Endothelial cell (in vitro differentiated cells): ENCODE measurements at regions not wholly inside any gene's neighbourhood (a gene's known extent, or its start where the extent isn't known, plus 50 kb on each side); places are given as distances from the start of the nearest gene placed in this dataset.

Experiments used
- DNase-seq: peaks from one replicate; pipeline ENCODE4 v3.0.0; 2021; ENCODE audit warnings: low spot score
- H3K27ac Mint-ChIP-seq: one replicate; pipeline ENCODE4 v1.8.0; 2021; ENCODE audit warnings: mixed read lengths, inconsistent platforms; ENCODE audit not compliant: unreplicated experiment
- H3K27me3 Mint-ChIP-seq: one replicate; pipeline ENCODE4 v1.8.0; 2021; ENCODE audit warnings: mild to moderate bottlenecking, moderate library complexity, mixed read lengths, inconsistent platforms; ENCODE audit not compliant: unreplicated experiment
- H3K36me3 Mint-ChIP-seq: one replicate; pipeline ENCODE4 v1.8.0; 2021; ENCODE audit warnings: mild to moderate bottlenecking, low read depth, mixed read lengths, inconsistent platforms; ENCODE audit not compliant: unreplicated experiment
- H3K4me1 Mint-ChIP-seq: one replicate; pipeline ENCODE4 v1.8.0; 2021; ENCODE audit warnings: mild to moderate bottlenecking, mixed read lengths, inconsistent platforms; ENCODE audit not compliant: unreplicated experiment
- H3K4me3 Mint-ChIP-seq: one replicate; pipeline ENCODE4 v1.8.0; 2021; ENCODE audit warnings: mild to moderate bottlenecking, mixed read lengths, inconsistent platforms; ENCODE audit not compliant: unreplicated experiment
- H3K9me3 Mint-ChIP-seq: one replicate; pipeline ENCODE4 v1.8.0; 2021; ENCODE audit warnings: mixed read lengths, inconsistent platforms; ENCODE audit not compliant: unreplicated experiment
- CTCF ChIP-seq: fragments of 200-600 bp; sonication (generic); IDR thresholded peaks from one replicate; pipeline ENCODE4 v1.5.0; 2021; ENCODE audit warnings: antibody characterized with exemption; ENCODE audit not compliant: unreplicated experiment

- no peaks in the 10 kb centered on the region for H3K9me3 Mint-ChIP-seq
- H3K27me3 Mint-ChIP-seq = no peaks in the 10 kb centered on the region
- no peak overlapping the region for H3K4me3 Mint-ChIP-seq
- no peaks in the 10 kb centered on the region for H3K36me3 Mint-ChIP-seq
- peak; percentile 29 for TF ChIP-seq CTCF
- H3K27ac Mint-ChIP-seq = no peak overlapping the region
- peak; percentile 47 for DNase-seq
- H3K4me1 Mint-ChIP-seq = peaks cover 12% of the 10 kb centered on the region
These were observed 1099.5 kb downstream of the PLA2G4A start for GRCh38 chr1:187928288-187928687.

- TF ChIP-seq CTCF = no peak
- no peaks in the 10 kb centered on the region for H3K36me3 Mint-ChIP-seq
- peak overlapping the region; percentile 19 for H3K27ac Mint-ChIP-seq
- H3K27me3 Mint-ChIP-seq = no peaks in the 10 kb centered on the region
- H3K4me3 Mint-ChIP-seq = no peak overlapping the region
- no peak for DNase-seq
- peaks cover 12% of the 10 kb centered on the region for H3K4me1 Mint-ChIP-seq
- no peaks in the 10 kb centered on the region for H3K9me3 Mint-ChIP-seq
These were observed 1099.9 kb downstream of the PLA2G4A start for GRCh38 chr1:187928696-187929095.

GRCh38 chr1:187931776-187932175, 1103.0 kb downstream of the PLA2G4A start:
- Mint-ChIP-seq H3K27me3 (no peaks in the 10 kb centered on the region), H3K4me3 (no peak overlapping the region), H3K4me1 (peaks cover 12% of the 10 kb centered on the region), H3K27ac (no peak overlapping the region), H3K9me3 (no peaks in the 10 kb centered on the region), H3K36me3 (no peaks in the 10 kb centered on the region)
- TF ChIP-seq CTCF = no peak
- no peak for DNase-seq

DNA sequence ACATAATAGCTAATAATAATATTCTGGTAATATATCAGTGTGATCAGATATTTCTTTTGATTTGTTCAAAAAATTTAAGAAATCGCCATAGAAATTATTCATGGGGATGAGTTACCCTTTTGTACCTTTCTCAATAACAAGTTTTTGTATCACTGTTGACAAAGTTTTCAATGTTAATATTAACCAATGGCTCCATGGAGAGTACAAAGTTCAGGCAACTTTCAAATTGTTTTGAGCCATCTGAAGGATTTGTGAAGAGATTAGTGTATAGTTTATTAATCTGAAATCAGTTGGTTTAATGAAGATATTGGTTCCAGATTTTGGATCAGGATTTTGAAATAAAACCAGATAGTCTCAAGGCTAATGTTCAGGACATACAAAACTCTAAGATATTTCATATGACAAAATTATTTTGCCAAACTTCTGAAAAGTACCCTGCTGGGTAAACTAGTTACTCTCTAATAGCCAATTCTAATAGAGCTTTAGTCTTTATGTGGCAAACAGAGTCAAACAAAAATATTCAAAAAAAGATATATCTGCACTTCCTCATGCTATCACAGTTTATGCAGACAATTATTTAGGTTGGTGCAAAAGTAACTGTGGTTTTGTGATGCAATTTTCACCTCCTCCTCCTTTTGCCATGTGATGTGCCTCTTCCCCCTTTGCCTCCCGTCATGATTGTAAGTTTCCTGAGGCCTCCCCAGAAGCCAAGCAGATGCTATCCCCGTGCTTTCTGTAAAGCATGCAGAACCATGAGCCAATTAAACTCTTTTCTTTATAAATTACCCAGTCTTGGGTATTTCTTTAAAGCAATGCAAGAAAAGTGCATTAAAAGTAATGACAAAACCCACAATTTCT, 1105.0 kb downstream of the PLA2G4A start:
- H3K36me3 Mint-ChIP-seq = no peaks in the 10 kb centered on the region
- no peaks in the 10 kb centered on the region for H3K27me3 Mint-ChIP-seq
- TF ChIP-seq CTCF = no peak
- no peak overlapping the region for H3K27ac Mint-ChIP-seq
- H3K4me1 Mint-ChIP-seq = peaks cover under 1% of the 10 kb centered on the region
- H3K9me3 Mint-ChIP-seq = no peaks in the 10 kb centered on the region
- DNase-seq = no peak
- no peak overlapping the region for H3K4me3 Mint-ChIP-seq

DNA sequence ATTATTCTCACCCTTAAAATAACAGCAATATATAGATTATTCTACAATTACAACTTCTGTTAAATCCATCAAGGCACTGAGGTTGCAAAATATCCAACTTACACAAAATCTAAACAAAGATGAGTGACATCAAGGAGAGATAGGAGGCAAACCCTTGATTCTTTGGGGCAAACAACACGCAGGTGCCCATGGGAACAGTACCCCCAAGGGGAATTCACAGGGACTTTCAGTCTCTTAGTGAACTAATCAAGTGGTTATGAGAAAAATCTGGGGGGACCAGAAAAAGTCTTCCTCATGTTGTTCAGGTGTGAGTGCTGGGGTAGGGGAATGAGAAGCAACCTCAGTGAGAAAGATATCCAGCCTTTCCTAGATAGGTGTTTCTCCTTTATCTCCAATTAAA, 1107.9 kb downstream of the PLA2G4A start:
- Mint-ChIP-seq H3K4me3 (no peak overlapping the region), H3K36me3 (no peaks in the 10 kb centered on the region), H3K9me3 (no peaks in the 10 kb centered on the region), H3K27ac (no peak overlapping the region), H3K4me1 (no peaks in the 10 kb centered on the region), H3K27me3 (no peaks in the 10 kb centered on the region)
- DNase-seq = no peak
- no peak for TF ChIP-seq CTCF
